ENCODE measurements at regions not wholly inside any gene's neighbourhood (a gene's known extent, or its start where the extent isn't known, plus 50 kb on each side); places are given as distances from the start of the nearest gene placed in this dataset.

DNA sequence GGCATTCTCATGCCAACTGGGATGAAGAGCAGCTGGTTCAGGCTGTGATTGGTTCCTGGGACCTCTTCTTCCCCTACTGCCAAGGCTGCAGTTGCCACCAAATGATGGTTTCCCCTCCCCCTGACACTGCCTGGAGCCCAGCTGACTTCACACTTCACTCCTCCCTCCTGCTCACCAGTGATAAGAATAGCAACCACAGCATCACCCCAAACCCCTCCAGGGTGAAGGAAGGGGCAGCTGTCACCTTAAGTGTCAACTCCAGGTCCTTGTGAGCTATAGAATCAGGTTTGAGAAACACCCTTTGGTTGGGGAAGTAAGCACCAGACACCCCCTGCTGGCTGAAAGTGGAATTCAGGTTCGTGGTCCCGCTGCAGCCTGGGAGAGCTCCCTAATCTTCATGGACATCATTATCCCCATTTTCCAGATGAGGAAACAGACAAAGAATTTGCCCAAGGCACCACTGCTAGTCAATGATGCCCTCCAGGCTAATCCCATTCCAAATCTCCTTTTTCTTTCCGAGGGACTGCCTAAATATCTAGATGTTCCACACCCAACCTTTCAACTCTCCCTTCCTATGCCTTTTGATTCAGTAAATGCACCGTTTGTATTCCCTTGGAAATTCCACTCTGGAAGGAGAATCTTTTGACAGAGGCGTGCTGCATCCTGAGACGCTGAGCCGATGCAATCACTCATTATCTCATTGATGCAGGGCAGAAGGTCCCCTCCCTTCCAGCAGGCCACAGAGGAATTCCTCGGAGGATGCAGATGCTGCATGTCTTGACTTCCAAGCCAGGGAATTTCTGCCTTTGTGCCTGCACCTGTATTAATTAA is 50.6 kb upstream of the UQCRFS1 start:
- DNase-seq, result no peak

DNA sequence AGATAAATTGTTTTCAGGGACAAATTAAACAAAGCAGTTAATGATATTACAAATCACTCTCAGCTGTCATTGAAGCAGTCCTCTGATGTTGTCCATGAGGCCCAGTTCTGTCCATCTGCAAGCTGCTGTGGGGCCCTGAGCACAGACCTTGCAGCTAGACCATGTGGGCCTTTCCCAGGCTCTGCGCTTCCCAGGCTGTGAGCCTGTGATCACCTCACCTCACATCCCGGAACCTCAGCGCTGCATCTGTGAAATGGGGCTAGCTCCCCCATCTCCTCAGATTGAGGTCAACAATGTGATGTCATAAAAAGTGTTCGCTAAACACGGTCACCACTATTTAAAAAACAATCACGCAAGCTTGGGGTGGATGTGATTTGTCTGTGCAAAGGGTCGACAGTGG is 51.9 kb upstream of the UQCRFS1 start:
- DNase-seq, result no peak

DNA sequence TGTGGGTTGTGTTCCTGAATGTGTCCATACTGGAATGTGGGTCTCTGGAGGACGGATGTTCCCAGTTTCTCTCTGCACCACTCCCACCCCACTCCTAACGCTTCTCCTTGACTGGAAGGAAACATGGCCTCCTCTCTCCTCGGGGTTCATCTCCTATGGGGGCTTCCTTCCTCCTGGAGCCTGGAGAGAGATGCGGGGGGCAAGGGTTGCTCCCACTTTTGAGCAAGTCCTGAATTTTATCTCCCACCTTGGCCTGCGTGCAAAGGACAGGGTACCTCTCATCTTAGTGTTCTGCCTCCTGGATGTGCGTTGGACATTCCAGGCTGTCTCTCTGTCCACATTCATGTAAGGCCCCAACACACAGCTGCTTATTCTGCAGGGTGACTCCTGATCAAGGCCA is 52.5 kb upstream of the UQCRFS1 start:
- no peak for DNase-seq

DNA sequence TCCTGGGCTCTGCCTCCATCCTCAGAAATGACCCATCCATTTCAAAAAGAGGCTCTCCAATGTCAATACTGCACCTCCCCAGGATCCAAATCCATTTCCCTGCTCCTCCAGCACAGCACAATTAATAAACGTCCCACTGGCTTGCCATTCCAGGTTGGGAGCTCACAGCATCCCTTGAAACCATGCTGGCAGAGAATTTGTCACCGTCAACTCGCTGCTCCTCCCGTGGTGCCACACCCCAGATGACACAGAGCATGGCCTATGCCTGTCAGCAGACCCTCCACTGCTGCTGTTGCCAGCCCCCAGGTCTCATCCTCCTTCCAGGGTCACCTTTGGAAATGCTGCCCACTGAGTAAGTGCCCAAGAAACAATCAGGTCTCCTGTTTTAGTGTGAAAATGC is 53.0 kb upstream of the UQCRFS1 start:
- DNase-seq, result no peak

DNA sequence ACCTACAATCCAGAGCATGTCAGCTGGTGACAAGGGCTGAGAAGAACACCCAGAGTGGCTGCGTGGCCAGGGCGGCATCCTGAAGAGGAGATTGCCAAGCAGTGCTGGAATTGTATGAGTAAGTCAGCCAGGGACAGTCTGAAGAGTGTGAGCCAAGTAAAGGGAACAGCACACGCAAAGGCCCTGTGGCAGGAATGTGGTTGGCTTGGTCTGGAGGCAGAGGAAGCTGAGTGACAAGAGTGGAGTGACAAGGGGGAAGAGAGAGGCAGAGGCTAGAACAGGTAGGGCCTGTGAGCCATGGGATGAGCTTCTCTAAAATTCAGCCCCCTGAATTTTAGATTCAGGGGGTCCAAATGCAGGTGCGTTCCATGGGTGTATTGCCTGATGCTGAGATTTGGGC is 53.7 kb upstream of the UQCRFS1 start:
- no peak for DNase-seq

DNA sequence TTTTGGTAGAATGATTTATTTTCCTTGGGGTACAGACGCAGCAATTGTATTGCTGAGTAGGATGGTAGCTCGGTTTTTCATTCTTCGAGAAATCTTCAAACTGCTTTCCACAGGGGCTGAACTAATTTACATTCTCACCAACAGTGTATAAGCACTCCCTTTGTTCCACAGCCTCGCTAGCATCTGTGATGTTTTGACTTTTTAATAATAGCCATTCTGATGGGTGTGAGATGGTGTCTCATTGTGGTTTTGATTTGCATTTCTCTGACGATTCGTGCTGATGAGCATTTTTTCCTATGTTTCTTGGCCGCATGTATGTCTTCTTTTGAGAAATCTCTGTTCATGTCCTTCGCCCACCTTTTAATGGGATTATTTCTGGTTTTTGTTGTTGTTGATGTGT is 54.8 kb upstream of the UQCRFS1 start:
- no peak for DNase-seq

DNA sequence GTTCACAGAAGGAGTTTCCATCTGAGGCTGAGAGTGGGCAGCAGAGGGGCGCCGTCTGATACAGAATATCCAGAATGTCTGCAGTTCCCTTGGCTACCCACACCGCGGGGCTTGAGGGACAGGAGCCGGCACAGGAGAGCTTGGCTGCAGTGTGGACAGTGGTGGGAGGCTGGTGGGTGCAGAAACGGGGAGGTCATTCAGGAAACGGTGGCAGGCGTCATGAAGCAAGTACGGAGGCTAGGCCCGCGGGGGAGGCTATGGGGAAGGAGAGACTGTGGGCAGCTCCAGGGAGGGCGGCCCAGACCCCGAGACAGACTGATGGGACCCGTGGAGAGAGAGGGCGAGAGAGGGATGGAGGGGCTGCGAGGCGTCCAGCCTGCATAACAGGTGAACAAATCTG is 55.2 kb upstream of the UQCRFS1 start:
- DNase-seq, result no peak

DNA sequence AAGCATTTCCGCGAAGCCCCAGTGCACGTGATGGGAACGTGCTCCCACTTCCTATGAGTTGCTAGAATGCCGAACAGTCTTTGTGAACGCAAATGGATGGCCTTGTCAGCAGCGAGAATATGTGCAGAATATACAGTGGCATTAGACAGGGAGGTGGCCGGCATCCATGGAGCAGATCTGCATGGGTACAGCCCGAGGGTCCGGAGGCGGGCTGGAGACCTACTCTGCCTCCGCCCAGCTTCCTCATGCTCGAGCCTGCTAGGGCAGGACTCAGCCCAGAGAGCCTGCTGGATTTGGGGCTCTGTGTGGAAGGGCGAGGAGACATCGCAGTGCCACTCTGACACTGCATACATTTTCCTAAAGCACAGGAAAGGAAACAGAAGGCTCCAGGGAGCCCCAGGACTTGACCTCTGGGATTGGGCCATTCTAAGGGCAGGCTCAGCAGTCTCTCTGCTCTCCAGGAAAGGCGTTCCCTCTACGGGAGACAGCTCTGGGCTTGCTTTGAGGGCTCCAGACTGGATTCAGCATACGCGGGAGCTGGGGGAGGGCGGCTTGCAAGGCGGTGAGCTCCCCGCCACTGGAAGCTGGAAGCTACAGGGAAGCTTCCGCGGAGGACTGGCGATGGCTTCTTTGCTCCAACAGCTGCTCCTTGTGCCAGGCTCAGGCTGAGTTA is 55.9 kb upstream of the UQCRFS1 start:
- no peak for DNase-seq

DNA sequence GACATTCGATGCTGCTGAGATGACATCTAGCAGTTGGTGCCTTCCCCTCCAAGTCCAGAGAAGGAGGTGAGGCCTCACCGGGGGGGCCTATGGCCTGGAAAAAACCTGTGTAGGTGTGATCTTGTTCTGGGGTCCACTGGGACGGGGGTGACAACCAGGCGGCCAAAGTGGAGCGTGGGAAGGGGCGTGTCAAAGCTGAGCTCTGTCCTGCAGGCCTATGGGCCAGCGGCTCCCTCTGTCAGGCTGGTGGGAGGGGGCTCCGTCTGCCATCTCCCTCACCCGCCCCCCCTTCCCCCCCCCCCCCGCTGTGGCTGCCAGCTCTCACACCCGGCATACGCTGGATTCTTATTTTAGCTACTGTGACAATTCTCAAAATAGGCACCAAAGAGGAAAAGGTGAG is 56.7 kb upstream of the UQCRFS1 start:
- no peak for DNase-seq

DNA sequence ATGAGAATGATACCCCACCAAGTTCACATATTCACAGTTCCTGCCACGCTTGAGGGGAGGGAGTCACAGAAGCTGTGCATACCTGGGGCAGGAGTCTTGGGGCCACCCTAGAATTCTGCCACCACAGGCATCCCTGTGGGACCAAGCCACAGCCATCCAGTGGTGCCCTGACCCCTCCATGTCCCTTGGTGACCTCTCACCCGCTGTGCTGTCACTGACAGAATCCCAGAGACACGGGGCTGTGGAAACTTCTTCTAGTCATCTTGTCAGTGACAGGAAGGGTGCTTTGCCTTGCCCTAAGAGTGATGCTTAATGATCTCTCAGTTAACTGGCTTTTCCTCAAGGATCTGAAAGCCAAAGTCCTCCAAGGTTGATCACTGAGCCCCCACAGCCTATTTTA is 58.4 kb upstream of the UQCRFS1 start:
- no peak for DNase-seq

DNA sequence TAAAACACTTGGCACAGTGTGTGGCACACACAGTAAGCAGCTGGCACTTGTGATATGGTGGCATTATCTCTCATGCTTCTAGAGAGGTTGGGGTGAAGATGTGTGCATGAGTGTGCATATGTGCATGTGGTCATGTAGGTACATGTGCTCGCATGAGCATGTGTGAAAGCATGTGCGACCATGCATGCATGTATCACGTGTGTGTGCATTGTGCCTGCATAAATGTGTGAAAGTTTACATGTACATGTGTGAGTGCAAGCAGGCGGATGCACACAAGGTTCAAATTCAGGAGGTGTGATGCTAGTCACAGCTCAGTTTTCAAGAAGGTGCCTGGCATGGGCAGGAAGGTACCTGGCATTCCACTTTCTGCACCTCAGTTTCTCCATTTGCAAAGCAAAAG is 59.0 kb upstream of the UQCRFS1 start:
- no peak for DNase-seq

DNA sequence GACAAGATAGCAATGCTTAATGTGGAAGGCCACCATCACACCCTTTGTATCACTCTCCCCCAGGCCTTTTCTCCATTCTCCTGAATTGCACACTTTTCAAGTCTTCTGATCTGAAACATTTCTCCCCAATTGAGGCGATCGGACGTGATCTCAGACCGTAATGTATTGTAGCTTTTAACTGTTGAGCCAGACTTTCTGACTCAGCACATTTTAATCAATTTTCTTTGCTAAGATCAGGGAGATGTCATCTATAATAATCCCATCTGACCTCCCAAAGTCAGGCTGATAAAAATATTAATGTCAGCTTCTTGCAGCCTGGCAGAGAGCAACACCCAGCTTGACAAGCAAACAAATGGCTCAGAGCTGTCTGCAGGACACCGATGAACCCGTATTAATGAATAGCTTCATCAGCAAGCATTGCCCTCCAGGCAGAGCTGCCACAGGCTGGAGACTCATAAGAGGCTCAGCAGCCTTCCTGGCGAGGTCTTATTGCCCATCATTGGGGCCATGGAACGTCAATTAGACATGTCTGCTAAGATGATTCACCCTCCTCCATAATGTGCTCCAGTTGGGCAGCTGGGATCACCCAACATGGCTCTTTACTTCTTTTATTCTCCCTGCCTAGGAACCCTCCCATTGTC is 60.2 kb upstream of the UQCRFS1 start:
- DNase-seq, result no peak

DNA sequence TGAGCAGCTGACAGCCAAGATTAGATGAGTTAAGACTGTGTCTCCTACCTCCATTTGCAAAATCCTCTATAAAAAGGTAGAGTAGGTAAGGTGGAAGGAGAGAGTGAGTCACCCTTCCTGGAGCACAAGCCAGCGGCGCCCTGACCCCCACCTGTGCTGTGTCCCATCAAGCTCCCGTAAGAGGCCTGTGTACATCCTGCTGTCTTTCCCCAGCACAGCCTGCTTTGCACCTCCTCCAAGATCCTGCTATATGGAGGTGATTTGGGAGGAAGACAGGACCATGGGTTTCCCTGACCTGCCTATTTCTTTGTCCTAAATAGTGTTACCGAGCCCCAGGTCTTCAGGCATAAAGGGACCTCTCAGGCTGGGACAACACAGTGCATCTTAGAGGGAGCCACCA is 62.3 kb upstream of the UQCRFS1 start:
- DNase-seq, result no peak

DNA sequence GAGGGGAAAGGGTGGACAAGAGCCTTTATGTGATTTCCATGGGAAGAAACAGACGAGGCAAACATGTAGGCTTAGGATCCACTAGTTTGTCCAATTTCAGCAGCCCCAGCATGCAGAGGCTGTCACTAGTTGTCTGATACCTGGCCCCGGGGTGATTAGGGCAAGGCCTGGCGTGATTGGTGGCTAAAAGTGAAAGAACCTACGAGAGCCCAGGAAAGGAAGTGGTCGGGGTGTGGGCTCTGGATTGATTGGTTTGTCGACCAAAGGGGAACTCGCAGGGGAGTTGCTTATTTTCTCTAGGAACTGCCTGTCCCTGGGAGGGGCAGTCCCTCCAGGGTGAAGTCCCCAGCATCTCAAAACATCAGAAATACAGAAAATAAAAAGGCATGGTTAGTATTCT is 64.2 kb upstream of the UQCRFS1 start:
- no peak for DNase-seq

DNA sequence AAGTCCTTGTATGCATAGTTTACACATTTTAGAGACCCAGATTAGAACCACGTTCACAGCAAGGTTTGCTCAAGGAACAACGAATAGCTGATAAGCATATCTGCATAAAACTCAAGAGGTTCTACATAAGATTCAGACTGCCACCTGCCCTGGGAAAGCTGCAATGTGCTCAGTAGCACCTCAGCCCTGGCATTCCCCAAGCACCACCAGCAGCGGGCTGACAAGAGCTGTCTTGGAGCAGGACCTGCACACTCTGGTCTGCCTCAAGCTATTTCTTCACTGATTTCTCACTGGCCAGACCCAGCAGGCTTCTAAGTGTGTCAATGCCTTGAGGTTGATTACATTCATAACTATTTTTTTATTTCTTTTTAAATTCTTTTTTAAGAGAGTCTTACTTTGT is 65.8 kb upstream of the UQCRFS1 start:
- no peak for DNase-seq

DNA sequence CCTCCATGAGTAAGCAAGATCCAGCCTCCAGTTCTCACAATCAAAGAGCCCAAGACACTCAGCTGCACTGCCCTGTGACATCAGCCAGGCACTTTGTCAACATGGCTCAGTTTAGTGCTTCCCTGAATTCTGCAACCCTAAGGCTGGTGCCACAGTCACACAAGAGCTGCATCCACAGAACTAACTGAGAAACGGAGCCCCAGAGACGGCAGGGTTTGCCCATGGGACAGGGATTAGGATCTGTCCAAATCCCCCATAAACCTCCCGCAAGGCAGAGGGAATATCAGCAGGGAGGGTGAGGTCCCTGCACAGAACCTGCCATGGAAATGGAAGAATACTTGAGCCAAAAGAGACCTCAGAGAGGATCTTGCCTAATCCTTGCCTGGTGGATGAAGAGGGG is 70.4 kb upstream of the UQCRFS1 start:
- no peak for DNase-seq

DNA sequence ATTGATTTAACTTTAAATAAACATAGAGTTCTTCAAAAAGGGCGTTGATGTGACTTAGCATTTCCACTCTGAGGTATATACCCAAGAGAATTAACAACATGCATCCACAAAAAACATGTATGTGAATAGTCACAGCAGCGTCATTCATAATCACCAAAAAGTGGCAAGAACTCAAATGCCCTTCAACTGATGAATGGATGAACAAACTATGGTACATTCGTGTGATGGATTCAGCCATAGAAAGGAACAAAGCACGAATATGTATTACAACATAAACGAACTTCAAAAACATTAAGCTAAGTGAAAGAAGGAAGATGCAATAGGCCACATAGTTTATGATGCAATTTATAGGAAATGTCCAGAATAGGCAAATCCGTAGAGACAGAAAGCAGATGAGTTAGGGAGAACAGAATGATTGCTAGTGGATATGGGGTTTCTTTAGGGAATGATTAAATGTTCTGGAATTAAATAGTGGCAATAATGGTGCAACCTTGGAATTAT is 72.3 kb upstream of the UQCRFS1 start:
- no peak for DNase-seq

DNA sequence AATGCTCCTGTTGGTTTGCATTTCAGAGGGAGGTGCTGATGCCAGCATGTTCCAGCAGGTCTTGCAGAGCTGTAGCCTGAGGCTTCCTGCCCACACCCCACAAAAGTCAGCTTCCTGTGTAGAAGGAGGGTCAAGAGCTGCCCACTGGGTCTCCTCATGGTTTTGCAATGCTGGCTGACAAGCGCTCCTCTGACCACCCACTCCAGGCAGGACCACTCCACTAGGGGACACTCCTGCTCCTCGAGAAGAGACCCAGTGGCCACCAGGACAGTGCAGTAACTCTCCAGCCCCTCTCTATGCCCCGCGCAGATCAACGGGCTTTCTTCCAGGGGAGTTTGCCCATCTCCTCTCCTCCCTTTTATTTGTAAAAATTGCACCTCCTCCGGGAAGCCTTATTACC is 72.9 kb upstream of the UQCRFS1 start:
- DNase-seq, result no peak

DNA sequence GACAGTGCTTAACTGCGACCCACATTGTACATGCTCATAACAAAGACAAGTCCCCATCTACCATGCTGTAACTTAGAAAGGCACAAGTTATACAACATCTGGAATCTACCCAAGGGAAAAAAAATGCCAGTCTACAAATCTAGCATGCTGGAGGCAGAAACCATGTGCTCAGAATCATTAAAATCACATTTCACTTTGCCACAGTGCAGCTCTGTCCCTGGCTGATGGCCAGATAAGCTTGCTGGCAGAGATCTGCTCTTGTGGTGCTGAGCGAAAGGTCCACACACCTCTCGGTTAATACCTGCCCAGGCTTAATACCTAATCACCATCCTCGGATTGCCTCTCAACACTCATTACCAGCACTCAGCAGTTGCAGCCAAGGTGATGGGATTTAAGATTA is 74.1 kb upstream of the UQCRFS1 start:
- DNase-seq, result peak; percentile 21

DNA sequence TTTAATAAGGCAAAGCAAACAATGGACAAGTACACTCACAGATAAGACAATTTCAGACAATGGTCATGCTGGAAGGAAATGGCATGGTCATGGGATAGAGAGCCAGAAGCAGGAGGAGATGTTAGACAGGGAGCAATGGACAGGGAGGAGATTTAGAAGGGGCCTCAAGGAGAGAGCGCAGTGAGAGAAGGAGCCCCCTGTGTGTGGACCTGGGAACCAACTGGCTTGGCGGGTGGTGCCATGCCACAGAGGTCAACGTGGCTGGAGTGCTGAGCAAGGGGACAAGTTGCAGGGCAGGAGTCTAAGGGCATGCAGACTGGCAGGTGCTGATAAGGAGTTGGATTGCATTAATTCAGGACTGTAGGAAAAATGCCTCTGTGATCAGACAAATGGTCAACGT is 75.3 kb upstream of the UQCRFS1 start:
- no peak for DNase-seq

DNA sequence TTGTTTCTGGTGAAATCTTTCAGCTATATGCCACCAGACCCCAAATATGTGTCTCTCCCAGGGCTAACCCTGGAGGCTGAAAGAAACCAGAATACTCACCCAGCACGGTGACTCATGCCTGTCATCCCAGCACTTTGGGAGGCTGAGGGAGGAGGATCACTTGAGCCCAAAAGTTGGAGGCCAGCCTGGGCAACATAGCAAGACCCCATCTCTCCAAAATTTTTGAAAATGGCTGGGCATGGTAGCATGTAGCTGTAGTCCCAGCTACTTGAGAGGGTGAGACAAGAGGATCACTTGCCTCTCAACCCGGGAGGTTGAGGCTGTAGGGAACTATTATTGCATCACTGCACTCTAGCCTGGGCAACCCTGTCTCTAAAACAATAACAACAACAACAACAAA is 76.1 kb upstream of the UQCRFS1 start:
- no peak for DNase-seq

DNA sequence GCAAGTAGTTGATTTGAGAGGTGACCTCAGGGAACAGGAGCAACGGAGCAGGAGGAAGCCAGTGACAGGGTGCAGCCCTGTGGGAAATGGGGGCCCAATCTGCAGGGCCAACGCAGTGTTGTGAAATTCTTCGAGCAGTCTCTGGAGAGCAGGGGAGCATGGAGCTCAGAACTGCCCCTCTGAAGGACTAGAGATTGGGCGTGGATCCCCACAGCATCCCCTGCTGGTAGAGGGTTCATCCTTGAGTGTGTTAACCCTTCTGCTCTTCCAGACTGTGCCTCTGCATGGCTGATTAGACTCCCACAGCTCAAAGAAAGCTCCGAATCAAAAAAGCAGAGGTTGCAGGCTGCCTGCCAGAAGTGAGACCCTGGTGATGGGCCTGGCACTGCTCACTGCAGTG is 77.9 kb upstream of the UQCRFS1 start:
- DNase-seq, result no peak

DNA sequence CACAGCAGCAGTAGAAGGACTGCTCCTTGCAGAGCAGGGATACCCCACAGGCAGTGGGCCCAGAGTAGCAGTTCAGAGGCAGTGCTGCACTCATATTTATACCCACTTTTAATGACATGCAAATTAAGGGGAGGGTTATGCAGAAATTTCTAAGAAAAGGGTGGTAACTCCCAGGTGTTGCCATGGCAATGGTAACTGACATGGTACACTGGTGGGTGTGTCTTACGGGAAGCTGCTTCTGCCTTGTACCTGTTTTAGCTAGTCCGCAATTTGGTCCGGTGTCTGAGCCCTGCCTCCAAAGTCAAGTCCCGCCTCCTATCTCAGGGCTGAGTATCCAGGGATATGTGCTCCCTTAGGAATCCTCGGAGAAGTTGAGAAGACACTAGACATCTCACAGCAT is 79.2 kb upstream of the UQCRFS1 start:
- no peak for DNase-seq

DNA sequence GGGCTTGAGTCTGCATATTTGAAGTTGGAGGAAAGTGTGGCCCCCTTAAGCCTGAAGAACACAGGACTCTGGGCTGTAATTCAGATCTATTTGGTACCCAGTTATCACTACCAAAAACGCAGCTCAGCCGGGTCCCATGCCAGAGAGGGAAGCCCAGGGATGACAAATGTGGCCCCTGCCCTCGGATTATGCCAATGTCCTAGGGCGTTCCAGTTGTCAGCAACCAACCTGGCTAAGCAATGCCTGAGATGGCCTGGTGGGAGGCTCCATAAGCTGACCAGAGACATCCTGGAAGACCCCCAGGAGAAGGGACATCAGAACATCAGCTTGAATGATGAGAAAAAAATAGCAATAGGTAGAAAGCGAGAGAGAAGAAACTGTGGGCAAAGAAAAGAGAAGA is 79.6 kb upstream of the UQCRFS1 start:
- no peak for DNase-seq

Measured in DMS153 (cell line).